ENCODE measurements at regions not wholly inside any gene's neighbourhood (a gene's known extent, or its start where the extent isn't known, plus 50 kb on each side); places are given as distances from the start of the nearest gene placed in this dataset.

- Mint-ChIP-seq H3K9me3 (no peaks in the 10 kb centered on the region), H3K4me1 (no peaks in the 10 kb centered on the region), H3K27me3 (peaks cover 2% of the 10 kb centered on the region), H3K36me3 (no peaks in the 10 kb centered on the region), H3K27ac (no peak overlapping the region), H3K4me3 (no peak overlapping the region)
These were observed 139.7 kb upstream of the RASSF8 start for GRCh38 chr12:25818596-25819390.

GRCh38 chr12:25819691-25820090, 138.8 kb upstream of the RASSF8 start:
- Mint-ChIP-seq H3K36me3 (no peaks in the 10 kb centered on the region), H3K27ac (no peak overlapping the region), H3K4me3 (no peak overlapping the region), H3K27me3 (peaks cover 2% of the 10 kb centered on the region), H3K4me1 (no peaks in the 10 kb centered on the region), H3K9me3 (no peaks in the 10 kb centered on the region)

GRCh38 chr12:25822281-25822680, 136.2 kb upstream of the RASSF8 start:
- H3K27ac Mint-ChIP-seq: no peak overlapping the region
- no peak overlapping the region for H3K4me3 Mint-ChIP-seq
- no peaks in the 10 kb centered on the region for H3K36me3 Mint-ChIP-seq
- H3K27me3 Mint-ChIP-seq: peaks cover 4% of the 10 kb centered on the region
- no peaks in the 10 kb centered on the region for H3K4me1 Mint-ChIP-seq
- H3K9me3 Mint-ChIP-seq: no peaks in the 10 kb centered on the region

GRCh38 chr12:25824734-25825133, 133.7 kb upstream of the RASSF8 start:
- H3K36me3 Mint-ChIP-seq: no peaks in the 10 kb centered on the region
- H3K4me1 Mint-ChIP-seq: no peaks in the 10 kb centered on the region
- H3K9me3 Mint-ChIP-seq: no peaks in the 10 kb centered on the region
- H3K4me3 Mint-ChIP-seq: no peak overlapping the region
- H3K27ac Mint-ChIP-seq: no peak overlapping the region
- H3K27me3 Mint-ChIP-seq: peaks cover 4% of the 10 kb centered on the region

GRCh38 chr12:25825446-25825845, 133.0 kb upstream of the RASSF8 start:
- Mint-ChIP-seq H3K27ac (no peak overlapping the region), H3K27me3 (peaks cover 4% of the 10 kb centered on the region), H3K9me3 (no peaks in the 10 kb centered on the region)

GRCh38 chr12:25827141-25827540, 131.3 kb upstream of the RASSF8 start:
- Mint-ChIP-seq H3K27ac (no peak overlapping the region), H3K4me3 (no peak overlapping the region), H3K36me3 (no peaks in the 10 kb centered on the region), H3K9me3 (no peaks in the 10 kb centered on the region), H3K27me3 (peaks cover 2% of the 10 kb centered on the region), H3K4me1 (no peaks in the 10 kb centered on the region)

More at GRCh38 chr12:25825446-25825845, 133.0 kb upstream of the RASSF8 start:
- H3K36me3 Mint-ChIP-seq: no peaks in the 10 kb centered on the region
- no peaks in the 10 kb centered on the region for H3K4me1 Mint-ChIP-seq
- no peak overlapping the region for H3K4me3 Mint-ChIP-seq

GRCh38 chr12:25827747-25828146, 130.7 kb upstream of the RASSF8 start:
- no peak overlapping the region for H3K27ac Mint-ChIP-seq
- H3K9me3 Mint-ChIP-seq: no peaks in the 10 kb centered on the region
- H3K27me3 Mint-ChIP-seq: peaks cover 2% of the 10 kb centered on the region
- H3K36me3 Mint-ChIP-seq: no peaks in the 10 kb centered on the region
- no peaks in the 10 kb centered on the region for H3K4me1 Mint-ChIP-seq
- no peak overlapping the region for H3K4me3 Mint-ChIP-seq

- Mint-ChIP-seq H3K4me1 (no peaks in the 10 kb centered on the region), H3K9me3 (no peaks in the 10 kb centered on the region), H3K36me3 (no peaks in the 10 kb centered on the region)
These were observed 130.3 kb upstream of the RASSF8 start for GRCh38 chr12:25828188-25828587.

GRCh38 chr12:25829192-25829591, 129.3 kb upstream of the RASSF8 start:
- Mint-ChIP-seq H3K27ac (no peak overlapping the region), H3K27me3 (peaks cover 2% of the 10 kb centered on the region), H3K36me3 (no peaks in the 10 kb centered on the region), H3K4me3 (no peak overlapping the region), H3K4me1 (no peaks in the 10 kb centered on the region), H3K9me3 (no peaks in the 10 kb centered on the region)

More at GRCh38 chr12:25828188-25828587, 130.3 kb upstream of the RASSF8 start:
- Mint-ChIP-seq H3K27ac (no peak overlapping the region), H3K27me3 (peaks cover 2% of the 10 kb centered on the region), H3K4me3 (no peak overlapping the region)

GRCh38 chr12:25830456-25830855, 128.0 kb upstream of the RASSF8 start:
- peaks cover 0 to 1% (median 0%) of the 10 kb centered on the region in 3 donors for H3K9me3 Mint-ChIP-seq
- H3K4me1 Mint-ChIP-seq: no peaks in the 10 kb centered on the region
- no peak overlapping the region for H3K27ac Mint-ChIP-seq
- H3K27me3 Mint-ChIP-seq: peaks cover 2% of the 10 kb centered on the region
- no peak overlapping the region for H3K4me3 Mint-ChIP-seq
- no peaks in the 10 kb centered on the region for H3K36me3 Mint-ChIP-seq

GRCh38 chr12:25833657-25834056, 124.8 kb upstream of the RASSF8 start:
- no peaks in the 10 kb centered on the region for H3K27me3 Mint-ChIP-seq
- no peak overlapping the region for H3K4me3 Mint-ChIP-seq
- peaks cover 1% of the 10 kb centered on the region for H3K36me3 Mint-ChIP-seq
- peaks cover 0 to 6% (median 2%) of the 10 kb centered on the region in 3 donors for H3K9me3 Mint-ChIP-seq
- no peaks in the 10 kb centered on the region for H3K4me1 Mint-ChIP-seq
- no peak overlapping the region for H3K27ac Mint-ChIP-seq

GRCh38 chr12:25835385-25835784, 123.1 kb upstream of the RASSF8 start:
- H3K9me3 Mint-ChIP-seq: peaks cover 0 to 6% (median 2%) of the 10 kb centered on the region in 3 donors
- no peaks in the 10 kb centered on the region for H3K4me1 Mint-ChIP-seq
- no peak overlapping the region for H3K27ac Mint-ChIP-seq
- no peaks in the 10 kb centered on the region for H3K27me3 Mint-ChIP-seq
- H3K4me3 Mint-ChIP-seq: no peak overlapping the region
- peaks cover 1% of the 10 kb centered on the region for H3K36me3 Mint-ChIP-seq

- peaks cover 0 to 6% (median 2%) of the 10 kb centered on the region in 3 donors for H3K9me3 Mint-ChIP-seq
- no peak overlapping the region for H3K4me3 Mint-ChIP-seq
- H3K36me3 Mint-ChIP-seq: peaks cover 1% of the 10 kb centered on the region
- H3K4me1 Mint-ChIP-seq: no peaks in the 10 kb centered on the region
- no peak overlapping the region for H3K27ac Mint-ChIP-seq
- H3K27me3 Mint-ChIP-seq: peaks cover under 1% of the 10 kb centered on the region
These were observed 120.5 kb upstream of the RASSF8 start for GRCh38 chr12:25838007-25838406.

GRCh38 chr12:25839470-25839869, 119.0 kb upstream of the RASSF8 start:
- Mint-ChIP-seq H3K36me3 (peaks cover 1% of the 10 kb centered on the region), H3K4me1 (no peaks in the 10 kb centered on the region), H3K27me3 (peaks cover 3% of the 10 kb centered on the region), H3K4me3 (no peak overlapping the region), H3K27ac (no peak overlapping the region), H3K9me3 (peaks cover 0 to 6% (median 2%) of the 10 kb centered on the region in 3 donors)

GRCh38 chr12:25840678-25841465, 117.6 kb upstream of the RASSF8 start:
- H3K4me1 Mint-ChIP-seq: no peaks in the 10 kb centered on the region
- no peak overlapping the region for H3K4me3 Mint-ChIP-seq
- no peak overlapping the region for H3K27ac Mint-ChIP-seq
- peaks cover 0 to 2% (median under 1%) of the 10 kb centered on the region in 3 donors for H3K9me3 Mint-ChIP-seq
- peaks cover 1% of the 10 kb centered on the region for H3K36me3 Mint-ChIP-seq
- H3K27me3 Mint-ChIP-seq: peaks cover 3% of the 10 kb centered on the region

Measured in IgD-negative memory B cell (primary cell).